PC-3 (cell line): ENCODE measurements at regions not wholly inside any gene's neighbourhood (a gene's known extent, or its start where the extent isn't known, plus 50 kb on each side); places are given as distances from the start of the nearest gene placed in this dataset.

Experiments
- ATAC-seq: fragments of 200-7000 bp; cut with Tn5 transposase; 2 replicates; pipeline ENCODE4 v1.9.1; 2020; ENCODE audit warnings: mild to moderate bottlenecking, moderate library complexity
- BruUV-seq: library from RNA; stranded (reverse); fragments of 400-500 nt; replicated peaks from 2 replicates; lab custom pipeline; 2021; lab: Mats Ljungman, UMichigan
- CTCF ChIA-PET: fragments of 300-600 bp; sonication (Branson Sonifier 250); formaldehyde crosslinking; loops from one replicate; lab custom pipeline; 2022; ENCODE audit warnings: antibody characterized with exemption; lab: Charles Lee
- POLR2A ChIA-PET: fragments of 300-600 bp; sonication (Branson Sonifier 250); formaldehyde crosslinking; loops from one replicate; lab custom pipeline; 2022; ENCODE audit warnings: antibody characterized with exemption; ENCODE audit not compliant: unreplicated experiment; lab: Charles Lee
- DNase-seq: peaks from one replicate; pipeline ENCODE4 v3.0.0-alpha.2; 2015
- H2AFZ ChIP-seq: fragments of 300-600 bp; sonication (generic); 2 replicates; pipeline ENCODE4 v1.6.0; 2016; ENCODE audit warnings: antibody characterized with exemption, low read length
- H3F3A ChIP-seq: fragments of 300-600 bp; sonication (generic); one replicate; pipeline ENCODE4 v1.6.0; 2017; ENCODE audit warnings: antibody characterized with exemption, low read length, control low read depth, mild to moderate bottlenecking; ENCODE audit not compliant: unreplicated experiment
- H3K27ac ChIP-seq: fragments of 300-600 bp; sonication (generic); 2 replicates; pipeline ENCODE4 v1.5.1; 2016; ENCODE audit warnings: mild to moderate bottlenecking, low read length
- H3K27me3 ChIP-seq: fragments of 300-600 bp; sonication (generic); 2 replicates; pipeline ENCODE4 v1.6.1; 2016; ENCODE audit warnings: low read length, mixed read lengths
- H3K36me3 ChIP-seq: fragments of 300-600 bp; sonication (generic); 2 replicates; pipeline ENCODE4 v1.6.1; 2016; ENCODE audit warnings: low read depth, mixed run types, low read length, mixed read lengths
- H3K4me1 ChIP-seq: fragments of 300-600 bp; sonication (generic); 2 replicates; pipeline ENCODE4 v1.5.1; 2016; ENCODE audit warnings: low read length; ENCODE audit not compliant: insufficient read depth
- H3K4me2 ChIP-seq: fragments of 300-600 bp; sonication (generic); 2 replicates; pipeline ENCODE4 v1.6.0; 2016; ENCODE audit warnings: low read length
- H3K4me3 ChIP-seq: fragments of 300-600 bp; sonication (generic); 2 replicates; pipeline ENCODE4 v1.5.1; 2016; ENCODE audit warnings: mild to moderate bottlenecking, low read length, mixed read lengths
- H3K79me2 ChIP-seq: fragments of 300-600 bp; sonication (generic); 2 replicates; pipeline ENCODE4 v1.6.1; 2017; ENCODE audit warnings: low read length, mixed read lengths
- H3K9ac ChIP-seq: fragments of 300-600 bp; sonication (generic); 2 replicates; pipeline ENCODE4 v1.6.0; 2016; ENCODE audit warnings: mild to moderate bottlenecking, low read length
- H3K9me2 ChIP-seq: fragments of 300-600 bp; sonication (generic); replicated peaks from 2 replicates; pipeline ENCODE4 v1.6.1; 2016; ENCODE audit warnings: mixed run types, low read length, mixed read lengths
- H3K9me3 ChIP-seq: fragments of 300-600 bp; sonication (generic); 2 replicates; pipeline ENCODE4 v1.6.1; 2016; ENCODE audit warnings: low read length, mixed read lengths
- H4K20me1 ChIP-seq: fragments of 300-600 bp; sonication (generic); 2 replicates; pipeline ENCODE4 v1.6.1; 2016; ENCODE audit warnings: low read length, mixed read lengths
- EZH2 ChIP-seq: fragments of 300-600 bp; sonication (generic); IDR thresholded peaks from one replicate; pipeline ENCODE4 v1.6.1; 2017; ENCODE audit warnings: antibody characterized with exemption, mild to moderate bottlenecking, low read length; ENCODE audit not compliant: unreplicated experiment
- EZH2phosphoT487 ChIP-seq: fragments of 300-600 bp; sonication (generic); IDR thresholded peaks from 2 replicates; pipeline ENCODE4 v1.6.1; 2018; ENCODE audit warnings: mild to moderate bottlenecking, antibody characterized with exemption, low read length, borderline replicate concordance
- intact Hi-C: fragments of 100-400 bp; cut with micrococcal nuclease; formaldehyde crosslinking; loops from 2 replicates; pipeline ENCODE4 v1.9.0; 2023
- TF ChIP-seq, protein P1 (sequence below): fragments of 300-600 bp; sonication (generic); conservative IDR thresholded peaks from 2 replicates; pipeline ENCODE4 v1.5.1; 2017; ENCODE audit warnings: antibody characterized with exemption, low read depth, mild to moderate bottlenecking, low read length

DNA sequence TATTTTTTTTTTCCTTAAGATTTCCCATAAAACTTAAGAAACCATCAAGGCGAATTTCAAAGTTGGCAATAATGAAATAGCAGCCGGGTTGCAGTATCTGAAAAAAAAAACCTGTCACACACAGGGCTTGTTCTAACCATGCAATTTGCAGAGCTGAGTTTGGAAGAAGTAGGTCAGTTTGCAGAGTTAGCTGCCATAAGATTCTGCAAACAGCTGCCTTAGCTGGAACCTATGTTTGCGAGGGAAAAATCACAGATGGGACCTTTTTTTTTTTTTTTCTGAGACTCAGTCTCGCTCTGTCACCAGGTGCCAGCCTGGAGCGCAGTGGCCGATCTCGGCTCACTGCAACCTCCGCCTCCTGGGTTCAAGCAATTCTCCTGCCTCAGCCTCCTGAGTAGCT lies 98.5 kb upstream of the HS3ST4 start:
- no peaks in the 10 kb centered on the region for H3K9me2 ChIP-seq
- no peak for DNase-seq
- no peak overlapping the region for H3K9ac ChIP-seq
- H3K27ac ChIP-seq, result no peak overlapping the region
- H3K36me3 ChIP-seq, result no peaks in the 10 kb centered on the region
- ATAC-seq, result no peak
- H3K79me2 ChIP-seq, result no peaks in the 10 kb centered on the region
- no TSS peak for BruUV-seq
- no peak for TF ChIP-seq EZH2
- TF ChIP-seq, protein P1, sequence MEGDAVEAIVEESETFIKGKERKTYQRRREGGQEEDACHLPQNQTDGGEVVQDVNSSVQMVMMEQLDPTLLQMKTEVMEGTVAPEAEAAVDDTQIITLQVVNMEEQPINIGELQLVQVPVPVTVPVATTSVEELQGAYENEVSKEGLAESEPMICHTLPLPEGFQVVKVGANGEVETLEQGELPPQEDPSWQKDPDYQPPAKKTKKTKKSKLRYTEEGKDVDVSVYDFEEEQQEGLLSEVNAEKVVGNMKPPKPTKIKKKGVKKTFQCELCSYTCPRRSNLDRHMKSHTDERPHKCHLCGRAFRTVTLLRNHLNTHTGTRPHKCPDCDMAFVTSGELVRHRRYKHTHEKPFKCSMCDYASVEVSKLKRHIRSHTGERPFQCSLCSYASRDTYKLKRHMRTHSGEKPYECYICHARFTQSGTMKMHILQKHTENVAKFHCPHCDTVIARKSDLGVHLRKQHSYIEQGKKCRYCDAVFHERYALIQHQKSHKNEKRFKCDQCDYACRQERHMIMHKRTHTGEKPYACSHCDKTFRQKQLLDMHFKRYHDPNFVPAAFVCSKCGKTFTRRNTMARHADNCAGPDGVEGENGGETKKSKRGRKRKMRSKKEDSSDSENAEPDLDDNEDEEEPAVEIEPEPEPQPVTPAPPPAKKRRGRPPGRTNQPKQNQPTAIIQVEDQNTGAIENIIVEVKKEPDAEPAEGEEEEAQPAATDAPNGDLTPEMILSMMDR, result no peak
- TF ChIP-seq EZH2phosphoT487, result no peak
- H3K9me3 ChIP-seq, result no peaks in the 10 kb centered on the region
- ChIA-PET CTCF (no interaction called here), POLR2A (no interaction called here)
- H2AFZ ChIP-seq, result no peak overlapping the region
- no peaks in the 10 kb centered on the region for H3K27me3 ChIP-seq
- H4K20me1 ChIP-seq, result no peaks in the 10 kb centered on the region
- no peak overlapping the region for H3K4me2 ChIP-seq
- intact Hi-C loops, result no loop called here
- H3F3A ChIP-seq, result no peaks in the 10 kb centered on the region
- H3K4me3 ChIP-seq, result no peak overlapping the region
- H3K4me1 ChIP-seq, result no peaks in the 10 kb centered on the region

- intact Hi-C loops, result no loop called here
- Histone ChIP-seq H3K4me3 (no peak overlapping the region), H3K36me3 (no peaks in the 10 kb centered on the region), H3K4me1 (no peaks in the 10 kb centered on the region), H3K4me2 (no peak overlapping the region), H3K27ac (no peak overlapping the region), H3K9ac (no peak overlapping the region), H3K9me3 (no peaks in the 10 kb centered on the region), H3F3A (no peaks in the 10 kb centered on the region), H4K20me1 (no peaks in the 10 kb centered on the region), H3K79me2 (no peaks in the 10 kb centered on the region), H2AFZ (no peak overlapping the region), H3K9me2 (no peaks in the 10 kb centered on the region), H3K27me3 (no peaks in the 10 kb centered on the region)
- ChIA-PET POLR2A (no interaction called here), CTCF (no interaction called here)
- no peak for DNase-seq
- ATAC-seq, result no peak
- no peak for TF ChIP-seq EZH2phosphoT487
- no TSS peak for BruUV-seq
Measured at GRCh38 chr16:25587783-25588182, 104.0 kb upstream of the HS3ST4 start.

GRCh38 chr16:25586826-25587225 lies 104.9 kb upstream of the HS3ST4 start:
- H4K20me1 ChIP-seq, result no peaks in the 10 kb centered on the region
- H3K9ac ChIP-seq, result no peak overlapping the region
- DNase-seq, result no peak
- H3K79me2 ChIP-seq, result no peaks in the 10 kb centered on the region
- no peak overlapping the region for H3K4me2 ChIP-seq
- ATAC-seq, result no peak
- no peaks in the 10 kb centered on the region for H3K36me3 ChIP-seq
- H3K9me2 ChIP-seq, result no peaks in the 10 kb centered on the region
- no TSS peak for BruUV-seq
- no peaks in the 10 kb centered on the region for H3K9me3 ChIP-seq
- H2AFZ ChIP-seq, result no peak overlapping the region
- TF ChIP-seq EZH2phosphoT487, result no peak
- TF ChIP-seq, protein P1, result no peak
- no peak for TF ChIP-seq EZH2
- ChIA-PET CTCF (no interaction called here), POLR2A (no interaction called here)
- no peaks in the 10 kb centered on the region for H3F3A ChIP-seq
- H3K27ac ChIP-seq, result no peak overlapping the region
- intact Hi-C loops, result no loop called here
- no peaks in the 10 kb centered on the region for H3K4me1 ChIP-seq
- no peak overlapping the region for H3K4me3 ChIP-seq
- no peaks in the 10 kb centered on the region for H3K27me3 ChIP-seq
